HUDEP-2 (cell line): ENCODE measurements at regions not wholly inside any gene's neighbourhood (a gene's known extent, or its start where the extent isn't known, plus 50 kb on each side); places are given as distances from the start of the nearest gene placed in this dataset.
"Not testable (repeated sequence)": the region's sequence is repeated elsewhere in the genome, so short reads cannot be mapped to it uniquely, and the experiment has no call there.

Experiments used
- DNase-seq, 76 experiments: peaks; one replicate each; lab custom pipeline; 2025; ENCODE audit not compliant: unreplicated experiment in 76 of 76; lab: John Stamatoyannopoulos, UW

- DNase-seq = no peak
Measured at GRCh38 chrX:14352511-14352910, 176.8 kb upstream of the GLRA2 start.

- DNase-seq = no peak
Measured at GRCh38 chrX:14351611-14352303, 177.6 kb upstream of the GLRA2 start.

- no peak for DNase-seq
Measured at GRCh38 chrX:14347523-14347922, 181.8 kb upstream of the GLRA2 start.

GRCh38 chrX:14344172-14344940 lies 185.0 kb upstream of the GLRA2 start:
- no peak for DNase-seq

- DNase-seq = no peak
Measured at GRCh38 chrX:14309431-14309830, 219.9 kb upstream of the GLRA2 start.

GRCh38 chrX:14308976-14309375 lies 220.4 kb upstream of the GLRA2 start:
- DNase-seq = not testable (repeated sequence)

- DNase-seq = no peak
Measured at GRCh38 chrX:14303891-14304290, 225.4 kb upstream of the GLRA2 start.

GRCh38 chrX:14302561-14302960 lies 226.8 kb upstream of the GLRA2 start:
- DNase-seq = not testable (repeated sequence)

- no peak for DNase-seq
Measured at GRCh38 chrX:14300376-14300775, 229.0 kb upstream of the GLRA2 start.

GRCh38 chrX:14295426-14295825 lies 233.9 kb upstream of the GLRA2 start:
- no peak for DNase-seq

GRCh38 chrX:14291666-14292500 lies 237.5 kb upstream of the GLRA2 start:
- no peak for DNase-seq

GRCh38 chrX:14290335-14290734 lies 239.0 kb upstream of the GLRA2 start:
- no peak for DNase-seq

GRCh38 chrX:14274691-14275090 lies 245.0 kb upstream of the GEMIN8 start:
- DNase-seq = no peak

GRCh38 chrX:14267216-14267615 lies 237.5 kb upstream of the GEMIN8 start:
- DNase-seq = no peak

- DNase-seq = no peak
Measured at GRCh38 chrX:14266705-14267104, 237.0 kb upstream of the GEMIN8 start.

- no peak for DNase-seq
Measured at GRCh38 chrX:14243823-14244222, 214.1 kb upstream of the GEMIN8 start.

GRCh38 chrX:14235004-14235403 lies 205.3 kb upstream of the GEMIN8 start:
- DNase-seq = no peak

GRCh38 chrX:14232688-14233087 lies 203.0 kb upstream of the GEMIN8 start:
- DNase-seq = no peak

GRCh38 chrX:14228611-14229010 lies 198.9 kb upstream of the GEMIN8 start:
- no peak for DNase-seq

- DNase-seq = no peak
Measured at GRCh38 chrX:14220386-14220944, 190.8 kb upstream of the GEMIN8 start.

GRCh38 chrX:14209034-14209433 lies 179.3 kb upstream of the GEMIN8 start:
- DNase-seq = no peak
